GM12864 (cell line): ENCODE measurements at regions not wholly inside any gene's neighbourhood (a gene's known extent, or its start where the extent isn't known, plus 50 kb on each side); places are given as distances from the start of the nearest gene placed in this dataset.
A peak's percentile ranks its signal among the peaks of the same experiment; 100 is the strongest.
"Not testable (repeated sequence)": the region's sequence is repeated elsewhere in the genome, so short reads cannot be mapped to it uniquely, and the experiment has no call there.

Source experiments
- DNase-seq: peaks from one replicate; pipeline ENCODE4 v3.0.0-alpha.2; 2011; ENCODE audit warnings: low read depth
- H3K4me3 ChIP-seq: 2 replicates; pipeline ENCODE4 v1.5.1; 2011; ENCODE audit warnings: mild to moderate bottlenecking, low read depth, low read length, control low read depth
- CTCF ChIP-seq: IDR thresholded peaks from 2 replicates; pipeline ENCODE4 v1.5.1; 2011; ENCODE audit warnings: low read depth, mild to moderate bottlenecking, moderate library complexity, low read length, control low read depth, inconsistent platforms; ENCODE audit errors: missing control alignments

DNA sequence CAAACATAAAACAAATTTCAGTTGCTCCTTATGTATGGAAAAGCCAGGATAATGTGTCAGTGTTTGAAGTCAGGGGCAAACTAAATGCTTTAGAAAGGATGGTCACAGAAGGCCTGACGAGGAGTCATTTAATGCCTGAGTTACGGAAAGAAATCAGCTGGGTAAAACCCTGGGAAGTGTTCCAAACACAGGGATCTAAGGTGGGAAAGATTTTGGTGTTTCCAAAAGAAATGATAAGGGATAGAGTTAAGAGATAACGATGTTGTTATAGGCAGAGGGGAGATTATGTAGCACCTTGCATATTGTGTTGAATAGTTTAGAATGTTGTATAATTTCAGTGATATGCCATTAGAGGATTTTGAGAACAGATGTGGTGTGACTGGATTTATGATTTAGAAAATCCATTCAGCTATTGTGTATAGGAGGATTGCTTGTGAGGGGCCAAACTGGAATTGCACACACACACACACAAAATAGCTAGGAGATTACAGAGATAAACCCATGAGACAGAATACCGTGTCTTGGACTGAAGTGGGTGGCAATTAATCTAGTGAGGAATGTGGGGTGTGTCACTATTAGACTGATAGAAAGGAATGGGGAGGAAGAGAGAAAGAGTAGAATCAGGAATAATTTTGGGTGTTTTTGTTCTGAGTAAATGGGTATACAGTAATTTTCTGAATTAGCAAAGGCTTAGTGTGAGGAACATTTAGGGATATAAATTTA, 274.2 kb upstream of the DAB2 start:
- no peak for TF ChIP-seq CTCF
- H3K4me3 ChIP-seq: no peak overlapping the region
- DNase-seq: no peak

GRCh38 chr5:39697881-39698280, 273.1 kb upstream of the DAB2 start:
- no peak overlapping the region for H3K4me3 ChIP-seq
- no peak for DNase-seq
- no peak for TF ChIP-seq CTCF

- DNase-seq: no peak
- TF ChIP-seq CTCF: no peak
- H3K4me3 ChIP-seq: no peak overlapping the region
These were observed 272.1 kb upstream of the DAB2 start for GRCh38 chr5:39696672-39697398.

- no peak for DNase-seq
- no peak overlapping the region for H3K4me3 ChIP-seq
- TF ChIP-seq CTCF: peak; percentile 23
These were observed 267.2 kb upstream of the DAB2 start for GRCh38 chr5:39691993-39692392.

DNA sequence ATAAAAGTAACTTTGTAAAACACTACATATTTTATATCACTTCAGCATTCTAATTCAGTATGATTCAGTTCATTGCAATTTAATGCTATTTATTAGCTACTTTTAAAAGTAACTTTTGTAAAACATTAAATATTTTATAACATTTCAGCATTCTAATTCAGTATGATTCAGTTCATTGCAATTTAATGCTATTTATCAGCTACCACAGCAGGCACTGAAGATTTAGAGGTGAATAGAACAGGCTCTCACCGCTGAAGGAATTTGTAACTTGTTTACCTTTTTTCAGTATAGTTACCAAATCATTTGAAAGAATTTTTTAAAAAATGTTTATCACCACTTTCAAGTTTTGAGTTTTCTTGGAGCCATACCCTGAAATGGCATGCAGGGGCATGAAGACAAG, 266.4 kb upstream of the DAB2 start:
- H3K4me3 ChIP-seq: no peak overlapping the region
- no peak for TF ChIP-seq CTCF
- DNase-seq: no peak

- no peak for DNase-seq
- TF ChIP-seq CTCF: no peak
- H3K4me3 ChIP-seq: no peak overlapping the region
These were observed 265.1 kb upstream of the DAB2 start for GRCh38 chr5:39689919-39690318.

GRCh38 chr5:39687924-39688323, 263.1 kb upstream of the DAB2 start:
- H3K4me3 ChIP-seq, DNase-seq: not testable (repeated sequence)
